ENCODE measurements at regions not wholly inside any gene's neighbourhood (a gene's known extent, or its start where the extent isn't known, plus 50 kb on each side); places are given as distances from the start of the nearest gene placed in this dataset.
"Not testable (repeated sequence)": the region's sequence is repeated elsewhere in the genome, so short reads cannot be mapped to it uniquely, and the experiment has no call there.

GRCh38 chr10:33968983-33969382, 634.5 kb upstream of the NRP1 start:
- Histone ChIP-seq H3K4me1 (ENCODE audit: insufficient read depth, poor library complexity, severe bottlenecking) (no peaks in the 10 kb centered on the region), H3K27me3 (ENCODE audit: insufficient read depth, poor library complexity, severe bottlenecking) (no peaks in the 10 kb centered on the region), H3K27ac (ENCODE audit: poor library complexity, severe bottlenecking) (no peak overlapping the region), H3K4me3 (ENCODE audit: severe bottlenecking) (no peak overlapping the region), H3K9me3 (ENCODE audit: severe bottlenecking) (no peaks in the 10 kb centered on the region), H3K36me3 (ENCODE audit: low read depth) (no peaks in the 10 kb centered on the region)
- DNase-seq (ENCODE audit: low spot score) (no peak), ATAC-seq (ENCODE audit: low read depth) (no peak)
- TF ChIP-seq CTCF (IDR thresholded peaks at IDR 0.05; ENCODE audit: poor library complexity, severe bottlenecking): no peak

GRCh38 chr10:33967606-33968120, 633.2 kb upstream of the NRP1 start:
- Histone ChIP-seq H3K9me3 (ENCODE audit: severe bottlenecking) (no peaks in the 10 kb centered on the region), H3K27me3 (ENCODE audit: insufficient read depth, poor library complexity, severe bottlenecking) (no peaks in the 10 kb centered on the region), H3K4me1 (ENCODE audit: insufficient read depth, poor library complexity, severe bottlenecking) (no peaks in the 10 kb centered on the region), H3K36me3 (ENCODE audit: low read depth) (no peaks in the 10 kb centered on the region), H3K4me3 (ENCODE audit: severe bottlenecking) (no peak overlapping the region), H3K27ac (ENCODE audit: poor library complexity, severe bottlenecking) (no peak overlapping the region)
- ATAC-seq (ENCODE audit: low read depth): no peak
- DNase-seq (ENCODE audit: low spot score): no peak
- no peak for TF ChIP-seq CTCF (IDR thresholded peaks at IDR 0.05; ENCODE audit: poor library complexity, severe bottlenecking)

- Histone ChIP-seq H3K4me1 (ENCODE audit: insufficient read depth, poor library complexity, severe bottlenecking) (no peaks in the 10 kb centered on the region), H3K36me3 (ENCODE audit: low read depth) (no peaks in the 10 kb centered on the region), H3K27me3 (ENCODE audit: insufficient read depth, poor library complexity, severe bottlenecking) (no peaks in the 10 kb centered on the region), H3K4me3 (ENCODE audit: severe bottlenecking) (no peak overlapping the region), H3K9me3 (ENCODE audit: severe bottlenecking) (no peaks in the 10 kb centered on the region), H3K27ac (ENCODE audit: poor library complexity, severe bottlenecking) (no peak overlapping the region)
- no peak for TF ChIP-seq CTCF (IDR thresholded peaks at IDR 0.05; ENCODE audit: poor library complexity, severe bottlenecking)
- DNase-seq (ENCODE audit: low spot score) (no peak), ATAC-seq (ENCODE audit: low read depth) (no peak)
Observed at GRCh38 chr10:33966946-33967345, 632.5 kb upstream of the NRP1 start.

GRCh38 chr10:33965795-33966581, 631.5 kb upstream of the NRP1 start:
- Histone ChIP-seq H3K36me3 (ENCODE audit: low read depth) (no peaks in the 10 kb centered on the region), H3K4me3 (ENCODE audit: severe bottlenecking) (no peak overlapping the region), H3K9me3 (ENCODE audit: severe bottlenecking) (no peaks in the 10 kb centered on the region), H3K4me1 (ENCODE audit: insufficient read depth, poor library complexity, severe bottlenecking) (no peaks in the 10 kb centered on the region), H3K27me3 (ENCODE audit: insufficient read depth, poor library complexity, severe bottlenecking) (no peaks in the 10 kb centered on the region), H3K27ac (ENCODE audit: poor library complexity, severe bottlenecking) (no peak overlapping the region)
- no peak for ATAC-seq (ENCODE audit: low read depth)
- no peak for TF ChIP-seq CTCF (IDR thresholded peaks at IDR 0.05; ENCODE audit: poor library complexity, severe bottlenecking)
- DNase-seq (ENCODE audit: low spot score): no peak

GRCh38 chr10:33963729-33964128, 629.3 kb upstream of the NRP1 start:
- H3K9me3 ChIP-seq (ENCODE audit: severe bottlenecking): no peaks in the 10 kb centered on the region
- H3K36me3 ChIP-seq (ENCODE audit: low read depth): no peaks in the 10 kb centered on the region
- TF ChIP-seq CTCF (IDR thresholded peaks at IDR 0.05; ENCODE audit: poor library complexity, severe bottlenecking): no peak
- DNase-seq (ENCODE audit: low spot score) (no peak), ATAC-seq (ENCODE audit: low read depth) (no peak)
- no peaks in the 10 kb centered on the region for H3K4me1 ChIP-seq (ENCODE audit: insufficient read depth, poor library complexity, severe bottlenecking)
- H3K27ac ChIP-seq (ENCODE audit: poor library complexity, severe bottlenecking): no peak overlapping the region
- no peaks in the 10 kb centered on the region for H3K27me3 ChIP-seq (ENCODE audit: insufficient read depth, poor library complexity, severe bottlenecking)
- H3K4me3 ChIP-seq (ENCODE audit: severe bottlenecking): no peak overlapping the region

- H3K9me3 ChIP-seq (ENCODE audit: severe bottlenecking); ATAC-seq (ENCODE audit: low read depth); DNase-seq (ENCODE audit: low spot score); H3K4me1 ChIP-seq (ENCODE audit: insufficient read depth, poor library complexity, severe bottlenecking); H3K27me3 ChIP-seq (ENCODE audit: insufficient read depth, poor library complexity, severe bottlenecking); H3K27ac ChIP-seq (ENCODE audit: poor library complexity, severe bottlenecking); H3K4me3 ChIP-seq (ENCODE audit: severe bottlenecking); H3K36me3 ChIP-seq (ENCODE audit: low read depth): not testable (repeated sequence)
Observed at GRCh38 chr10:33956322-33956721, 621.9 kb upstream of the NRP1 start.
